B cell (primary cell): ENCODE measurements at regions not wholly inside any gene's neighbourhood (a gene's known extent, or its start where the extent isn't known, plus 50 kb on each side); places are given as distances from the start of the nearest gene placed in this dataset.

Experiments
- CTCF ChIP-seq: fragments of 200-600 bp; IDR thresholded peaks from one replicate; pipeline ENCODE4 v1.8.0; 2022; ENCODE audit warnings: antibody characterized with exemption, mild to moderate bottlenecking
- EZH2 ChIP-seq: IDR thresholded peaks from 2 replicates; pipeline ENCODE4 v1.6.1; 2012; ENCODE audit warnings: borderline replicate concordance, low read depth, mild to moderate bottlenecking, moderate library complexity, low read length; ENCODE audit not compliant: insufficient read depth, poor library complexity, severe bottlenecking

- no peak for TF ChIP-seq CTCF
- TF ChIP-seq EZH2 = no peak
Measured at GRCh38 chr1:96363826-96364225, 357.8 kb upstream of the PTBP2 start.
